ENCODE measurements at regions not wholly inside any gene's neighbourhood (a gene's known extent, or its start where the extent isn't known, plus 50 kb on each side); places are given as distances from the start of the nearest gene placed in this dataset.

- TF ChIP-seq CTCF (IDR thresholded peaks at IDR 0.05) (no peak), POLR2A (IDR thresholded peaks at IDR 0.05) (no peak)
These were observed 147.0 kb upstream of the EOMES start for GRCh38 chr3:27869152-27869551.

Measured in uterus (tissue), 2 donors.